ENCODE measurements at regions not wholly inside any gene's neighbourhood (a gene's known extent, or its start where the extent isn't known, plus 50 kb on each side); places are given as distances from the start of the nearest gene placed in this dataset.

DNA sequence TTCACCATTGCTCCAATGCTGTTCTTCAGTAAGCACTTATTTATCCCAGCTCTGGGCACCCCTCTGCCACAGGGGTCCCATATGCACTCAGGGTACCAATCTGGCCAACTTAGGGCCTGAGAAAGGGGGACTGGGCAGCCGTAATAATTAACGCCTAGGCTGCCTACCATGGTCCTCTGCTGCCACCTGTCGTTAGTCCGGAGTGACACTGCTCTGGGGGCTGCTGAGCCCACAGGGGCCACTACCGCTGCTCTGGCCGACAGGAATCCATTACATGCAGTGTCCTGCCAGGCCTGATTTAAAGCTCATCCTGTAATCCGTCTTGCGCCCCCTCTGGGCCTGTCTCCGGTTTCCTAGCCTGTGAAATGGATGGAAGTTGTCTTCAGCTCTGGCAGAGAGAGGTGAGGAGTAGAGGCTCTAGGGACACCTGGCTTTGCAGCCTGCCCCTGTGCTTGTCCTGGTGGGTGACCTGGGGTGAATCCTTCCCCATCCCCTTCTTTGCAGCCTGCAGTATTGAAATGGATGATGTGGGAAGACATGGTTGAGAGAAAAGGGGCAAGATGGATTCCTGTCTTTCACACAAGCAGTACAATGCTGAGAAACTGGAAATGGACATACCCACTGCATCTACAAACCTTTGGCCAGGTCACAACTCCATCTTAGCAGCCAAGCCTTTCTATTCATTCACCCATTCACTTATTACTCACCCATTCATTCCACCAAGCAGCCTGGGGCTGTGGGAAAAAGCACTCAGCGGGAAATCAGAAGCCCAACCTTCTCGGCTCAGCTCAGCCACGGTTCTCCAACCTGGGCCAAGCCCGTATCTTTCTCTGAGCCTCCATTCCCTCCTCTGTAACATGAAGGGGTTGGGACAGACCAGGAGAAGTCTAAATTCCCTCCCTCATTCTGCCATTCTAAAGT lies 116.3 kb upstream of the NALF2 start:
- H3K4me3 ChIP-seq (ENCODE audit: control insufficient read depth, low read depth, low read length): no peak overlapping the region
- TF ChIP-seq, protein P1, sequence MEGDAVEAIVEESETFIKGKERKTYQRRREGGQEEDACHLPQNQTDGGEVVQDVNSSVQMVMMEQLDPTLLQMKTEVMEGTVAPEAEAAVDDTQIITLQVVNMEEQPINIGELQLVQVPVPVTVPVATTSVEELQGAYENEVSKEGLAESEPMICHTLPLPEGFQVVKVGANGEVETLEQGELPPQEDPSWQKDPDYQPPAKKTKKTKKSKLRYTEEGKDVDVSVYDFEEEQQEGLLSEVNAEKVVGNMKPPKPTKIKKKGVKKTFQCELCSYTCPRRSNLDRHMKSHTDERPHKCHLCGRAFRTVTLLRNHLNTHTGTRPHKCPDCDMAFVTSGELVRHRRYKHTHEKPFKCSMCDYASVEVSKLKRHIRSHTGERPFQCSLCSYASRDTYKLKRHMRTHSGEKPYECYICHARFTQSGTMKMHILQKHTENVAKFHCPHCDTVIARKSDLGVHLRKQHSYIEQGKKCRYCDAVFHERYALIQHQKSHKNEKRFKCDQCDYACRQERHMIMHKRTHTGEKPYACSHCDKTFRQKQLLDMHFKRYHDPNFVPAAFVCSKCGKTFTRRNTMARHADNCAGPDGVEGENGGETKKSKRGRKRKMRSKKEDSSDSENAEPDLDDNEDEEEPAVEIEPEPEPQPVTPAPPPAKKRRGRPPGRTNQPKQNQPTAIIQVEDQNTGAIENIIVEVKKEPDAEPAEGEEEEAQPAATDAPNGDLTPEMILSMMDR (conservative IDR thresholded peaks at IDR 0.05; ENCODE audit: control insufficient read depth, insufficient read depth, low read depth, low read length): peak; percentile 66
- DNase-seq (ENCODE audit: low read depth): peak; percentile 37

DNA sequence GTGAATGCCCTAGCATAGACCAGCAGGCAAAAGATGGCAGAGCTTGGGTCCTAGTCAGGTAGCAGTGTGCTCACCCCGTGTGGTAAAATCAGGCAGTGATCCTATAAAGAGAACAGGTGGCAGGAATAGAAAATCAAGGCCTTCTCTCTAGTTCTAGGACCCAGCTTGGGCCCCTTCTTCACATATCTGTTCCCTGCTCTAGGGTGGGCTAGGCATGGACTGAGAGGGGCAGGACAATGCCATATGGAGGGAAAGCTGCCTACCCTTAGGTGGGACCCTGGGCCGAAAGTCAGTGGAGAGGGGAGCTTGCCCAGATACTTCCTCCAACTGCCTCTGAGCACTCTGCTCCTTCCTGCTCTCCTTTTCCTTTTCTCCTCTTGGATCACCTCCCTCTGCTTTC lies 117.4 kb upstream of the NALF2 start:
- H3K4me3 ChIP-seq (ENCODE audit: control insufficient read depth, low read depth, low read length): no peak overlapping the region
- DNase-seq (ENCODE audit: low read depth): no peak
- TF ChIP-seq, protein P1 (conservative IDR thresholded peaks at IDR 0.05; ENCODE audit: control insufficient read depth, insufficient read depth, low read depth, low read length): no peak

DNA sequence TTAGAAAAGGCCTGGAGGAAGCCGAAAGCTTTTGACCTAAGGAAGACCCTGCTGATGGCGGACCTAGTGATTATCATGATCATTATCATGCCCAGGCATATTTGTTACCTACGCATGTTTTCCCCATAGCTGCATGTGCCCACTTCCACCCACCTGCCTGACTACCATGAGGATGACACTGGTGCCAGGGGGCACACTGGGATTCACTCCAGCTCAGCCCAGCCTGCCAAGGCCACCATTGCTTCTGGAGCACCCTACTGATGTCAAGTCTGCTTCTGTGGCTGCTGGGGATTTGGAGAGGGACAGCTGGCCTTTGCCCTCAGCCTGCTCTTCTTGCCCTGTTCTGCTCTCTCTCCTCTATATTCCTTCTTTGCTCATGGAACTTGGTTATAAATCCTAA lies 124.7 kb upstream of the NALF2 start:
- no peak for DNase-seq (ENCODE audit: low read depth)

DNA sequence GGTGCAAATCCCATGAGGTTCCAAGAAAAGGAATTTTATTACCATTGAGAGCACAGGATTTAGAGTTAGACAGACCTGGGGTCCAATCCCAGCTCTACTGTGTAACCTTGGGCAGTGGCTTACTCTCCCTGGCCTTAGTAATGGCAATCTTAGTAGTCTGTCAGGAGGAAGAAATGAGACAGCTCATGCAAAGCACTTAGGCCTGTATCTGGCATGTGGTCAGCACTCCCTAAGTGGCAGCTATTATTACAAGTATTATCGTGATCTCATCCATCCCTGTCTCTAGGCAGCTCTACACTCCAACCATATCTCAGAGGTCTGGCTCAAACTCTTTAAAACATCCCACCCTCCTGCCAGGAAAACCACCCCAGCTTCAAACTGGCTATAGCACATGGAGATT lies 129.6 kb upstream of the NALF2 start:
- H3K4me3 ChIP-seq (ENCODE audit: control insufficient read depth, low read depth, low read length): no peak overlapping the region
- DNase-seq (ENCODE audit: low read depth): no peak
- TF ChIP-seq, protein P1 (conservative IDR thresholded peaks at IDR 0.05; ENCODE audit: control insufficient read depth, insufficient read depth, low read depth, low read length): no peak

More for the DNA sequence above, 124.7 kb upstream of the NALF2 start:
- H3K4me3 ChIP-seq (ENCODE audit: control insufficient read depth, low read depth, low read length): no peak overlapping the region
- TF ChIP-seq, protein P1 (conservative IDR thresholded peaks at IDR 0.05; ENCODE audit: control insufficient read depth, insufficient read depth, low read depth, low read length): no peak

DNA sequence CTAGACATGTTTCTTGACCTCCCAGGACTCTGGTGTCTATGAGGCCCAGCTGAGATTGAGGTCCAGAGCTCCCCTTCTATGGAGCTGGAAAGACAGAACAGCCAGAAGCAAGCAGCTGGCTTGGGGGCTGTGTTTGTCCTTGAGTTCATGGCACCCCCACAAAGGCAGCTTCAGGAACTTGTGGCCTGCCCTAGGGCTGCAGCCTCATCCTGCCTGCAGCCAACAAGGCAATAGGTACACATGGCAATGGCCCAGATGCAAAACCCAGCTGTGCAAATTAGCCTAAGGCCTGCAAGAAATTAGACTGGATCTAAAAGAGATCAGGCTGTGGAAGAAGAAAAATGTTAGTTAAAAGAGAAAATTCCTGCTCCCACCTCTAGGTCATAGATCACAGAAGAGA lies 131.7 kb upstream of the NALF2 start:
- no peak overlapping the region for H3K4me3 ChIP-seq (ENCODE audit: control insufficient read depth, low read depth, low read length)
- DNase-seq (ENCODE audit: low read depth): no peak
- TF ChIP-seq, protein P1 (conservative IDR thresholded peaks at IDR 0.05; ENCODE audit: control insufficient read depth, insufficient read depth, low read depth, low read length): no peak

DNA sequence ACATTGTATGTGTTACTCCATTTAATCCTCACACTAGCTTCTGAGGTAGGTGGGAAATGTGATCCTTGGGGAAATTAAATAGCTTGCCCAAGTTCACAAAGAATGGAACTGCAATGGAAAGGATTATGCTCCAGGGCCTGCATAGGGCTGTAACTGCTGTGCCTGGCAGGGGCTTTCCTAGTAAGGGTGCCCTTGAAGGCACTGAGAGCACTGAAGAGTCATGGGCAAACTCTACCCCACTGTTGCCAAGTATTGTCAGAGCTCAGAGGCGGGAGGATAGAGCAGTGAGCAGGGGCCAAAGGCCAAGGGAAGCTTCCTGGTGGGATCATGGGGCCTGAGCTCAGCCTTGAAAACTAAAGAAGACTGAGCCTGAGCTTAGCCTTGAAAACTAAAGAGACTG lies 133.0 kb upstream of the NALF2 start:
- H3K4me3 ChIP-seq (ENCODE audit: control insufficient read depth, low read depth, low read length): no peak overlapping the region
- TF ChIP-seq, protein P1 (conservative IDR thresholded peaks at IDR 0.05; ENCODE audit: control insufficient read depth, insufficient read depth, low read depth, low read length): no peak
- no peak for DNase-seq (ENCODE audit: low read depth)

Data from fibroblast of mammary gland (primary cell).